SIG-M5 treated with dmso at 0.1 percent for 504 hours (cell line): ENCODE measurements at regions not wholly inside any gene's neighbourhood (a gene's known extent, or its start where the extent isn't known, plus 50 kb on each side); places are given as distances from the start of the nearest gene placed in this dataset.
"Not testable (repeated sequence)": the region's sequence is repeated elsewhere in the genome, so short reads cannot be mapped to it uniquely, and the experiment has no call there.

Experiments
- DNase-seq: peaks from one replicate; lab custom pipeline; 2025; ENCODE audit not compliant: unreplicated experiment; lab: John Stamatoyannopoulos, UW

GRCh38 chr18:14190776-14191442 is 58.7 kb upstream of the ZNF519 start:
- not testable (repeated sequence) for DNase-seq

GRCh38 chr18:14189858-14190257 is 57.6 kb upstream of the ZNF519 start:
- no peak for DNase-seq

GRCh38 chr18:14188751-14189406 is 56.6 kb upstream of the ZNF519 start:
- DNase-seq = peak; percentile 6
